ENCODE measurements at regions not wholly inside any gene's neighbourhood (a gene's known extent, or its start where the extent isn't known, plus 50 kb on each side); places are given as distances from the start of the nearest gene placed in this dataset.

- no peak overlapping the region for H3K27ac ChIP-seq (ENCODE audit: low read depth)
These were observed 87.5 kb downstream of the SOX1 start for GRCh38 chr13:112154301-112155060.

GRCh38 chr13:112158961-112159360 lies 92.0 kb downstream of the SOX1 start:
- Mint-ChIP-seq H3K27ac (peak overlapping the region; percentile 65; the same call in 1 of the 2 replicates), H3K4me1 (peaks cover 51% of the 10 kb centered on the region), H3K9me3 (peaks cover 17% of the 10 kb centered on the region), H3K27me3 (ENCODE audit: insufficient read depth, low read depth, poor library complexity) (peaks cover 22% of the 10 kb centered on the region), H3K36me3 (ENCODE audit: low read depth) (peaks cover 15% of the 10 kb centered on the region), H3K4me3 (no peak overlapping the region)
- TF ChIP-seq JUNB (IDR thresholded peaks at IDR 0.05; ENCODE audit: unreplicated experiment) = no peak
- no peak for TF ChIP-seq ZNF462 (CRISPR knock-in tag; IDR thresholded peaks at IDR 0.05)
- no peak for TF ChIP-seq REST (IDR thresholded peaks at IDR 0.05; ENCODE audit: unreplicated experiment)
- TF ChIP-seq NANOG (IDR thresholded peaks at IDR 0.05; ENCODE audit: borderline replicate concordance) = no peak
- no peak for TF ChIP-seq ZNF331 (CRISPR knock-in tag; IDR thresholded peaks at IDR 0.05; ENCODE audit: low read depth)
- TF ChIP-seq ZNF114 (CRISPR knock-in tag; IDR thresholded peaks at IDR 0.05) = no peak
- Histone ChIP-seq H3K9me2 (ENCODE audit: insufficient read depth) (no peaks in the 10 kb centered on the region; the same call in 1 of the 2 replicates), H3K4me1 (ENCODE audit: insufficient read depth) (peaks cover 39% of the 10 kb centered on the region), H3K36me3 (ENCODE audit: insufficient read depth) (no peaks in the 10 kb centered on the region; the same call in 1 of the 2 replicates), H3K4me2 (peak overlapping the region; percentile 61), H4K20me1 (replicated peaks; ENCODE audit: insufficient read depth) (no peaks in the 10 kb centered on the region), H2AFZ (no peak overlapping the region), H3K27me3 (ENCODE audit: insufficient read depth) (no peaks in the 10 kb centered on the region), H3K79me2 (replicated peaks; ENCODE audit: insufficient read depth) (no peaks in the 10 kb centered on the region), H3K4me3 (peak overlapping the region; percentile 13; the same call in 1 of the 2 replicates), H3K27ac (ENCODE audit: low read depth) (0 out of 2 replicates have a peak overlapping the region, but pooled peaks have one; percentile 17), H3F3A (replicated peaks; ENCODE audit: low read depth) (no peaks in the 10 kb centered on the region; the same call in 1 of the 2 replicates)
- no peak for ATAC-seq
- no peak for DNase-seq (ENCODE audit: low spot score)

More at GRCh38 chr13:112154301-112155060, 87.5 kb downstream of the SOX1 start:
- Mint-ChIP-seq H3K4me1 (peaks cover 17% of the 10 kb centered on the region), H3K27me3 (ENCODE audit: insufficient read depth, low read depth, poor library complexity) (peaks cover 12% of the 10 kb centered on the region), H3K27ac (no peak overlapping the region), H3K4me3 (no peak overlapping the region), H3K36me3 (ENCODE audit: low read depth) (peaks cover 15% of the 10 kb centered on the region), H3K9me3 (peaks cover 17% of the 10 kb centered on the region)
- Histone ChIP-seq H4K20me1 (replicated peaks; ENCODE audit: insufficient read depth) (no peaks in the 10 kb centered on the region), H3K9me2 (ENCODE audit: insufficient read depth) (peaks cover 4% of the 10 kb centered on the region; the same call in 1 of the 2 replicates), H3K4me2 (no peak overlapping the region), H3F3A (replicated peaks; ENCODE audit: low read depth) (no peaks in the 10 kb centered on the region), H3K4me3 (no peak overlapping the region), H3K4me1 (ENCODE audit: insufficient read depth) (peaks cover 8% of the 10 kb centered on the region), H3K36me3 (ENCODE audit: insufficient read depth) (no peaks in the 10 kb centered on the region; the same call in 1 of the 2 replicates), H3K79me2 (replicated peaks; ENCODE audit: insufficient read depth) (no peaks in the 10 kb centered on the region), H3K27me3 (ENCODE audit: insufficient read depth) (no peaks in the 10 kb centered on the region), H2AFZ (no peak overlapping the region)
- no peak for ATAC-seq
- DNase-seq (ENCODE audit: low spot score) = no peak
- TF ChIP-seq ZNF331 (CRISPR knock-in tag; IDR thresholded peaks at IDR 0.05; ENCODE audit: low read depth) (no peak), EZH2phosphoT487 (IDR thresholded peaks at IDR 0.05; ENCODE audit: unreplicated experiment) (no peak)

All from GM23338 (cell line).